Stimulated activated CD4-positive, alpha-beta T cell treated with anti-CD3 and anti-CD28 coated beads, Interleukin-4, amount 100 ng/mL, for 4 hours (primary cell): ENCODE measurements at regions not wholly inside any gene's neighbourhood (a gene's known extent, or its start where the extent isn't known, plus 50 kb on each side); places are given as distances from the start of the nearest gene placed in this dataset.
"Not testable (repeated sequence)": the region's sequence is repeated elsewhere in the genome, so short reads cannot be mapped to it uniquely, and the experiment has no call there.

Source experiments
- DNase-seq, 2 experiments: peaks; one replicate each; pipeline ENCODE4 v3.0.0-alpha.2; 2020

- no peak for DNase-seq
These were observed 700.1 kb upstream of the ANKRD30A start for GRCh38 chr10:36425131-36425797.

GRCh38 chr10:36424502-36424901 lies 700.9 kb upstream of the ANKRD30A start:
- DNase-seq: no peak

- no peak for DNase-seq
These were observed 701.6 kb upstream of the ANKRD30A start for GRCh38 chr10:36423821-36424248.

GRCh38 chr10:36421992-36422391 lies 703.4 kb upstream of the ANKRD30A start:
- no peak for DNase-seq

- DNase-seq: no peak
These were observed 708.9 kb upstream of the ANKRD30A start for GRCh38 chr10:36416513-36416912.

- DNase-seq: no peak
These were observed 712.5 kb upstream of the ANKRD30A start for GRCh38 chr10:36412942-36413341.

GRCh38 chr10:36400238-36400637 lies 725.2 kb upstream of the ANKRD30A start:
- DNase-seq: not testable (repeated sequence)

- no peak for DNase-seq
These were observed 731.6 kb upstream of the ANKRD30A start for GRCh38 chr10:36393801-36394200.

GRCh38 chr10:36391405-36391804 lies 734.0 kb upstream of the ANKRD30A start:
- DNase-seq: no peak

- no peak for DNase-seq
These were observed 735.2 kb upstream of the ANKRD30A start for GRCh38 chr10:36390221-36390620.

GRCh38 chr10:36388166-36388565 lies 737.2 kb upstream of the ANKRD30A start:
- DNase-seq: no peak

GRCh38 chr10:36385693-36386092 lies 739.7 kb upstream of the ANKRD30A start:
- no peak for DNase-seq

GRCh38 chr10:36383349-36383748 lies 741.3 kb upstream of the FZD8 start:
- DNase-seq: no peak

- DNase-seq: no peak
These were observed 739.7 kb upstream of the FZD8 start for GRCh38 chr10:36381748-36382147.

GRCh38 chr10:36380538-36380937 lies 738.4 kb upstream of the FZD8 start:
- no peak for DNase-seq

- DNase-seq: no peak
These were observed 733.0 kb upstream of the FZD8 start for GRCh38 chr10:36375107-36375506.

GRCh38 chr10:36373424-36374096 lies 731.5 kb upstream of the FZD8 start:
- DNase-seq: no peak

GRCh38 chr10:36367362-36367761 lies 725.3 kb upstream of the FZD8 start:
- DNase-seq: no peak

- DNase-seq: no peak
These were observed 724.7 kb upstream of the FZD8 start for GRCh38 chr10:36366843-36367242.

- no peak for DNase-seq
These were observed 724.0 kb upstream of the FZD8 start for GRCh38 chr10:36366065-36366464.

- DNase-seq: no peak
These were observed 720.2 kb upstream of the FZD8 start for GRCh38 chr10:36362257-36362656.

GRCh38 chr10:36358736-36359135 lies 716.6 kb upstream of the FZD8 start:
- DNase-seq: no peak

GRCh38 chr10:36354633-36355032 lies 712.5 kb upstream of the FZD8 start:
- no peak for DNase-seq

- DNase-seq: no peak
These were observed 709.1 kb upstream of the FZD8 start for GRCh38 chr10:36351159-36351558.
